ENCODE measurements at regions not wholly inside any gene's neighbourhood (a gene's known extent, or its start where the extent isn't known, plus 50 kb on each side); places are given as distances from the start of the nearest gene placed in this dataset.

DNA sequence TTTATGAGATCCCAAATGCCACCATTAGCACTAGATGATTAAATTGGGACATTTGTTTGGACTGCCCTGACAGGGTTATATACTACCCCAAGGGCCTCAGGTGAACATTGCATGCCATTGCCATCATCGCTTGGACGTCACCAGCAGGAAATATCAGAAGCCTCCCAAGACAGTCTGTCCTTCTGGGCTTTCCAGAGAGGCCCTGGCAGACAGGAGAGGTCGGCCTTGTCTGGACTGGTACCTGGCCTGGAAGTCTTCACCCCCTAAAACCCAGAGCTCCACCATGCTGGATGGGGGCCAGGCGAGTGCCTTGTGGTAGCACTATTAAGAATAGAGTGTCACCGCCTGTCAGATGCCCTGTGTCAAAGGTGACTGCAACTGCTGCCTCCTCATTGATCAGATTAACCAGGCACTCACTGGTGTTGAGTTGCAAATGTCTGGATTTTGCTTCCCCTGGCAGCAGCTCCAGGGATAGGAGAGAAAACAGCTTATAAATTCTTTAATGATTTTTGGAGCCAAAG is 324.1 kb upstream of the RASGRP1 start:
- H3K9me3 ChIP-seq (replicated peaks; ENCODE audit: insufficient read depth, low read length) = no peaks in the 10 kb centered on the region
- H3K9me2 ChIP-seq (replicated peaks; ENCODE audit: insufficient read depth, low read length) = no peaks in the 10 kb centered on the region
- H3K4me1 ChIP-seq (ENCODE audit: low read length) = no peaks in the 10 kb centered on the region
- H2AFZ ChIP-seq (ENCODE audit: low read length) = no peak overlapping the region
- no peak for TF ChIP-seq CTCF (IDR thresholded peaks at IDR 0.05; ENCODE audit: low read length)
- TF ChIP-seq EZH2phosphoT487 (IDR thresholded peaks at IDR 0.05; ENCODE audit: low read length) = no peak
- TF ChIP-seq EZH2 (optimal IDR thresholded peaks at IDR 0.05; ENCODE audit: low read depth, low read length) = no peak
- H4K20me1 ChIP-seq (ENCODE audit: insufficient read depth, low read length) = no peaks in the 10 kb centered on the region
- H3K9ac ChIP-seq (ENCODE audit: low read length) = no peak overlapping the region
- no peaks in the 10 kb centered on the region for H3K36me3 ChIP-seq (replicated peaks; ENCODE audit: insufficient read depth, low read length)
- H3F3A ChIP-seq (ENCODE audit: insufficient read depth, low read length) = no peaks in the 10 kb centered on the region
- H3K79me2 ChIP-seq (ENCODE audit: low read length) = no peaks in the 10 kb centered on the region
- H3K4me2 ChIP-seq (ENCODE audit: low read depth, low read length) = no peak overlapping the region
- no peak overlapping the region for H3K4me3 ChIP-seq (ENCODE audit: low read length)
- H3K27ac ChIP-seq (ENCODE audit: low read length) = no peak overlapping the region
- no peak for DNase-seq
- H3K27me3 ChIP-seq (replicated peaks; ENCODE audit: insufficient read depth, low read length) = no peaks in the 10 kb centered on the region

- no peak overlapping the region for H3K4me2 ChIP-seq (ENCODE audit: low read depth, low read length)
- H3K9ac ChIP-seq (ENCODE audit: low read length) = no peak overlapping the region
- no peaks in the 10 kb centered on the region for H4K20me1 ChIP-seq (ENCODE audit: insufficient read depth, low read length)
- H3K9me2 ChIP-seq (replicated peaks; ENCODE audit: insufficient read depth, low read length) = no peaks in the 10 kb centered on the region
- no peaks in the 10 kb centered on the region for H3K9me3 ChIP-seq (replicated peaks; ENCODE audit: insufficient read depth, low read length)
- no peak overlapping the region for H3K4me3 ChIP-seq (ENCODE audit: low read length)
- H3F3A ChIP-seq (ENCODE audit: insufficient read depth, low read length) = no peaks in the 10 kb centered on the region
- no peaks in the 10 kb centered on the region for H3K27me3 ChIP-seq (replicated peaks; ENCODE audit: insufficient read depth, low read length)
- DNase-seq = no peak
- H3K27ac ChIP-seq (ENCODE audit: low read length) = no peak overlapping the region
- no peaks in the 10 kb centered on the region for H3K79me2 ChIP-seq (ENCODE audit: low read length)
- no peaks in the 10 kb centered on the region for H3K4me1 ChIP-seq (ENCODE audit: low read length)
- H2AFZ ChIP-seq (ENCODE audit: low read length) = no peak overlapping the region
- no peaks in the 10 kb centered on the region for H3K36me3 ChIP-seq (replicated peaks; ENCODE audit: insufficient read depth, low read length)
- no peak for TF ChIP-seq EZH2phosphoT487 (IDR thresholded peaks at IDR 0.05; ENCODE audit: low read length)
- TF ChIP-seq EZH2 (optimal IDR thresholded peaks at IDR 0.05; ENCODE audit: low read depth, low read length) = no peak
- TF ChIP-seq CTCF (IDR thresholded peaks at IDR 0.05; ENCODE audit: low read length) = no peak
Measured at GRCh38 chr15:38890194-38890593, 325.6 kb upstream of the RASGRP1 start.

DNA sequence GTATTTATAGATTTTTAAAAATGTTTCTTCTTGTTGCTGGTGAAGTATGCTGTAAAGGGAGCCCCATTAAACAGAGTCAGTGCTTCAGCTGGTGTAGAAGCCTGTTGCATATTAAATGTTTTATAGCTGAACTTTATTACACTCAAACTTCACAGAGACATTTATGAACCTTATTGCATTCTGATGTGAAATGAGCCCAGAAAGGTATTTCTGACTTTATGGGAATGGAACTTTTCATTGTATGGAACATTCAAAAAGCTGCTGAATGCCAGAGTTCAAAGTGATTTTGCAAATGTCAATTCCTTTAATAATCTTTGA is 329.3 kb upstream of the RASGRP1 start:
- Histone ChIP-seq H3K9me3 (replicated peaks; ENCODE audit: insufficient read depth, low read length) (no peaks in the 10 kb centered on the region), H3K9ac (ENCODE audit: low read length) (no peak overlapping the region), H3K27ac (ENCODE audit: low read length) (no peak overlapping the region), H2AFZ (ENCODE audit: low read length) (no peak overlapping the region), H4K20me1 (ENCODE audit: insufficient read depth, low read length) (no peaks in the 10 kb centered on the region), H3K4me3 (ENCODE audit: low read length) (no peak overlapping the region), H3K27me3 (replicated peaks; ENCODE audit: insufficient read depth, low read length) (no peaks in the 10 kb centered on the region), H3K9me2 (replicated peaks; ENCODE audit: insufficient read depth, low read length) (no peaks in the 10 kb centered on the region), H3K4me1 (ENCODE audit: low read length) (no peaks in the 10 kb centered on the region), H3K36me3 (replicated peaks; ENCODE audit: insufficient read depth, low read length) (no peaks in the 10 kb centered on the region), H3K4me2 (ENCODE audit: low read depth, low read length) (no peak overlapping the region), H3K79me2 (ENCODE audit: low read length) (no peaks in the 10 kb centered on the region), H3F3A (ENCODE audit: insufficient read depth, low read length) (no peaks in the 10 kb centered on the region)
- TF ChIP-seq EZH2 (optimal IDR thresholded peaks at IDR 0.05; ENCODE audit: low read depth, low read length) (no peak), EZH2phosphoT487 (IDR thresholded peaks at IDR 0.05; ENCODE audit: low read length) (no peak)
- DNase-seq = no peak

- H3F3A ChIP-seq (ENCODE audit: insufficient read depth, low read length) = no peaks in the 10 kb centered on the region
- DNase-seq = no peak
- H3K27me3 ChIP-seq (replicated peaks; ENCODE audit: insufficient read depth, low read length) = no peaks in the 10 kb centered on the region
- H3K4me2 ChIP-seq (ENCODE audit: low read depth, low read length) = no peak overlapping the region
- no peaks in the 10 kb centered on the region for H3K4me1 ChIP-seq (ENCODE audit: low read length)
- no peak for TF ChIP-seq EZH2 (optimal IDR thresholded peaks at IDR 0.05; ENCODE audit: low read depth, low read length)
- no peak for TF ChIP-seq CTCF (IDR thresholded peaks at IDR 0.05; ENCODE audit: low read length)
- no peaks in the 10 kb centered on the region for H3K79me2 ChIP-seq (ENCODE audit: low read length)
- no peak overlapping the region for H3K4me3 ChIP-seq (ENCODE audit: low read length)
- no peaks in the 10 kb centered on the region for H4K20me1 ChIP-seq (ENCODE audit: insufficient read depth, low read length)
- no peak overlapping the region for H3K9ac ChIP-seq (ENCODE audit: low read length)
- H3K36me3 ChIP-seq (replicated peaks; ENCODE audit: insufficient read depth, low read length) = no peaks in the 10 kb centered on the region
- H3K27ac ChIP-seq (ENCODE audit: low read length) = no peak overlapping the region
- H3K9me2 ChIP-seq (replicated peaks; ENCODE audit: insufficient read depth, low read length) = no peaks in the 10 kb centered on the region
- H2AFZ ChIP-seq (ENCODE audit: low read length) = no peak overlapping the region
- no peaks in the 10 kb centered on the region for H3K9me3 ChIP-seq (replicated peaks; ENCODE audit: insufficient read depth, low read length)
Measured at GRCh38 chr15:38894243-38894948, 329.8 kb upstream of the RASGRP1 start.

Measured in MM.1S (cell line).